Erythroblast (primary cell): ENCODE measurements at regions not wholly inside any gene's neighbourhood (a gene's known extent, or its start where the extent isn't known, plus 50 kb on each side); places are given as distances from the start of the nearest gene placed in this dataset.

Experiments
- GATA1 ChIP-seq: IDR thresholded peaks from 2 replicates; pipeline ENCODE4 v1.6.1; 2011; ENCODE audit warnings: low read depth, mild to moderate bottlenecking, control low read depth, low read length, moderate library complexity
- POLR2A ChIP-seq: IDR thresholded peaks from 2 replicates; pipeline ENCODE4 v1.6.1; 2011; ENCODE audit warnings: mild to moderate bottlenecking, low read length

GRCh38 chr13:47726394-47726793 is 274.7 kb downstream of the SUCLA2 start:
- no peak for TF ChIP-seq POLR2A
- no peak for TF ChIP-seq GATA1
